ENCODE measurements at regions not wholly inside any gene's neighbourhood (a gene's known extent, or its start where the extent isn't known, plus 50 kb on each side); places are given as distances from the start of the nearest gene placed in this dataset.

DNA sequence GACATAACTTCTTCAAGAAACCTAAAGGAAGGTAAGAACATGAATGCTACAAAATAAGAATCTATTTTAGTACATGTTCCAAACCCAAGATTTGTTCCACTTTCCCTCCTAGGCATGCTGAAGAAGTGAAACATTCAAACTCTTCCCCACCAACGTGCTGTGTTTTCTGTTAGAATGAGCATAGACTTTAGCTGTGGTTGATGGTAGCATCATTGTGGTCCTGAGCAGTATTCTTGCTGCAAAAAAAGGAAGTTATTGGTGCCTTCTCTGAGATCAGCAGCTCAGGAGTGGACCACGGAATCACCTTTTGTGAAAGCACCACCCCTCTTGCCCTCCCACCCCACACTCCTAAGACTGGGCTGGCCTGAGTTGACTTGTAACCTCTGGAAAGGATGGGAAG, 100.4 kb upstream of the POGK start:
- TF ChIP-seq, protein P1, sequence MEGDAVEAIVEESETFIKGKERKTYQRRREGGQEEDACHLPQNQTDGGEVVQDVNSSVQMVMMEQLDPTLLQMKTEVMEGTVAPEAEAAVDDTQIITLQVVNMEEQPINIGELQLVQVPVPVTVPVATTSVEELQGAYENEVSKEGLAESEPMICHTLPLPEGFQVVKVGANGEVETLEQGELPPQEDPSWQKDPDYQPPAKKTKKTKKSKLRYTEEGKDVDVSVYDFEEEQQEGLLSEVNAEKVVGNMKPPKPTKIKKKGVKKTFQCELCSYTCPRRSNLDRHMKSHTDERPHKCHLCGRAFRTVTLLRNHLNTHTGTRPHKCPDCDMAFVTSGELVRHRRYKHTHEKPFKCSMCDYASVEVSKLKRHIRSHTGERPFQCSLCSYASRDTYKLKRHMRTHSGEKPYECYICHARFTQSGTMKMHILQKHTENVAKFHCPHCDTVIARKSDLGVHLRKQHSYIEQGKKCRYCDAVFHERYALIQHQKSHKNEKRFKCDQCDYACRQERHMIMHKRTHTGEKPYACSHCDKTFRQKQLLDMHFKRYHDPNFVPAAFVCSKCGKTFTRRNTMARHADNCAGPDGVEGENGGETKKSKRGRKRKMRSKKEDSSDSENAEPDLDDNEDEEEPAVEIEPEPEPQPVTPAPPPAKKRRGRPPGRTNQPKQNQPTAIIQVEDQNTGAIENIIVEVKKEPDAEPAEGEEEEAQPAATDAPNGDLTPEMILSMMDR (IDR thresholded peaks at IDR 0.05; ENCODE audit: insufficient read depth, low read length, poor library complexity, severe bottlenecking) = no peak
- no peak for TF ChIP-seq EZH2phosphoT487 (conservative IDR thresholded peaks at IDR 0.05; ENCODE audit: low read length)
- no peaks in the 10 kb centered on the region for H3K79me2 ChIP-seq (ENCODE audit: insufficient read depth, low read length)
- H3K27ac ChIP-seq (ENCODE audit: low read depth, low read length) = no peak overlapping the region
- no peaks in the 10 kb centered on the region for H3K9me2 ChIP-seq (replicated peaks; ENCODE audit: insufficient read depth, low read length)
- no peak overlapping the region for H3K4me3 ChIP-seq (ENCODE audit: insufficient read depth, low read length, poor library complexity, severe bottlenecking)
- no peaks in the 10 kb centered on the region for H4K20me1 ChIP-seq (ENCODE audit: low read depth, low read length)
- no peaks in the 10 kb centered on the region for H3K36me3 ChIP-seq (ENCODE audit: low read length)
- no peaks in the 10 kb centered on the region for H3K9me3 ChIP-seq (ENCODE audit: insufficient read depth, low read length)
- no peak overlapping the region for H2AFZ ChIP-seq (ENCODE audit: low read depth, low read length, severe bottlenecking)
- H3K9ac ChIP-seq (ENCODE audit: low read length) = no peak overlapping the region
- H3K27me3 ChIP-seq (ENCODE audit: low read length) = no peaks in the 10 kb centered on the region
- H3F3A ChIP-seq (ENCODE audit: insufficient read depth) = no peaks in the 10 kb centered on the region
- H3K4me2 ChIP-seq (ENCODE audit: low read depth, low read length, poor library complexity, severe bottlenecking) = no peak overlapping the region

DNA sequence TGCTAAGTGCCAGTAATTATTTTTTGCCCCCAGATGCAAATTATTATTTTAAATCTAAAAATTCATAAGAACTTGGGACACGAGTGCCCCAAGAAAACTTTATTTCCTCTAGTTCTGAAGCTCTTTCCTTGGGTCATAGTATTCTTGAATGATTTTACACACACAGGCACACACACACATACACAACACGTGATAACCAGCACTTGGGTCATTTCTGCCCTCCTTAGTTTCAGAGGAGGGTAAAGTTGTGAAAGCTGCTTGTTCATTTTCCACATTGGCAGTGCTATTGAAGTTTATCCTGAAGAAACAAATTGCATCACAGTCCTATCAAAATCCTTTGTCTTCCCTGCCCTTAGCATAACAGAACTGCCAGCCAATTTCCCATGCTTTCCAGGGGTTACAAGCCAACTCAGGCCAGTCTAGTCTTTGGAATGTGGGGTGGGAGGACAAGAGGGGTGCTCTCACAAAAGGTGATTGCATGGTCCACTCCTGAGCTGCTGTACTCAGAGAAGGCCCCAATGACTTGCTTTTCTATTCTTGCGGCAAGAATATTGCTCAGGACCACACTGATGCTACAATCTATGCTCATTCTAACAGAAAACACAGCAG, 98.5 kb upstream of the POGK start:
- no peaks in the 10 kb centered on the region for H3K36me3 ChIP-seq (ENCODE audit: low read length)
- no peaks in the 10 kb centered on the region for H3K79me2 ChIP-seq (ENCODE audit: insufficient read depth, low read length)
- TF ChIP-seq, protein P1 (IDR thresholded peaks at IDR 0.05; ENCODE audit: insufficient read depth, low read length, poor library complexity, severe bottlenecking) = no peak
- TF ChIP-seq EZH2phosphoT487 (conservative IDR thresholded peaks at IDR 0.05; ENCODE audit: low read length) = no peak
- no peak overlapping the region for H3K27ac ChIP-seq (ENCODE audit: low read depth, low read length)
- no peaks in the 10 kb centered on the region for H3F3A ChIP-seq (ENCODE audit: insufficient read depth)
- H2AFZ ChIP-seq (ENCODE audit: low read depth, low read length, severe bottlenecking) = no peak overlapping the region
- no peaks in the 10 kb centered on the region for H4K20me1 ChIP-seq (ENCODE audit: low read depth, low read length)
- no peak overlapping the region for H3K4me2 ChIP-seq (ENCODE audit: low read depth, low read length, poor library complexity, severe bottlenecking)
- H3K9ac ChIP-seq (ENCODE audit: low read length) = no peak overlapping the region
- H3K9me3 ChIP-seq (ENCODE audit: insufficient read depth, low read length) = no peaks in the 10 kb centered on the region
- H3K27me3 ChIP-seq (ENCODE audit: low read length) = no peaks in the 10 kb centered on the region
- H3K9me2 ChIP-seq (replicated peaks; ENCODE audit: insufficient read depth, low read length) = no peaks in the 10 kb centered on the region
- H3K4me3 ChIP-seq (ENCODE audit: insufficient read depth, low read length, poor library complexity, severe bottlenecking) = no peak overlapping the region

DNA sequence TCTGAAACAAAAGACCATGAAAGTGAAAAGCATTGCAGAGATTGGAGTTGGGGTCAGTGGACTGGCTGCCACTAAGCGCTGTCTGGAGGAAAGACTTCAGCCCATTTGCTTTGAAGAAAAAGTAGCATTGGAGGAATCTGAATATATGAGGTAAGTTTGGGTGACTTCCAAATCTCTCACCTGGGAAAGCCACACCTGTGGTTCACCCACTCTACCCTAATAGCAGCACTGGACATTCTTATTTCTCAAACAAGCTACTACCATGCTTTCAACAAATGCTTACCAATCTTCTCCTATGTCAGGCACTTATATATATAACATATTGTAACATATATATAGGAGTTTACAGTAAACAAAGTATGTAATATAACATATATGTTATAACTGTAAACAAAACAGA, 76.0 kb upstream of the POGK start:
- Histone ChIP-seq H3K79me2 (ENCODE audit: insufficient read depth, low read length) (no peaks in the 10 kb centered on the region), H3F3A (ENCODE audit: insufficient read depth) (no peaks in the 10 kb centered on the region), H3K36me3 (ENCODE audit: low read length) (no peaks in the 10 kb centered on the region), H3K9ac (ENCODE audit: low read length) (no peak overlapping the region), H3K9me3 (ENCODE audit: insufficient read depth, low read length) (no peaks in the 10 kb centered on the region), H3K27ac (ENCODE audit: low read depth, low read length) (no peak overlapping the region), H3K4me3 (ENCODE audit: insufficient read depth, low read length, poor library complexity, severe bottlenecking) (no peak overlapping the region), H3K9me2 (replicated peaks; ENCODE audit: insufficient read depth, low read length) (no peaks in the 10 kb centered on the region), H2AFZ (ENCODE audit: low read depth, low read length, severe bottlenecking) (no peak overlapping the region), H4K20me1 (ENCODE audit: low read depth, low read length) (no peaks in the 10 kb centered on the region), H3K27me3 (ENCODE audit: low read length) (no peaks in the 10 kb centered on the region), H3K4me2 (ENCODE audit: low read depth, low read length, poor library complexity, severe bottlenecking) (no peak overlapping the region)
- TF ChIP-seq, protein P1 (IDR thresholded peaks at IDR 0.05; ENCODE audit: insufficient read depth, low read length, poor library complexity, severe bottlenecking) = no peak
- TF ChIP-seq EZH2phosphoT487 (conservative IDR thresholded peaks at IDR 0.05; ENCODE audit: low read length) = no peak
